HG02678 (cell line): ENCODE measurements at regions not wholly inside any gene's neighbourhood (a gene's known extent, or its start where the extent isn't known, plus 50 kb on each side); places are given as distances from the start of the nearest gene placed in this dataset.

Source experiments
- ATAC-seq: cut with Tn5 transposase; IDR thresholded peaks from one replicate; pipeline ENCODE4 v1.9.1; 2021; ENCODE audit warnings: mild to moderate bottlenecking, moderate library complexity; ENCODE audit not compliant: unreplicated experiment

DNA sequence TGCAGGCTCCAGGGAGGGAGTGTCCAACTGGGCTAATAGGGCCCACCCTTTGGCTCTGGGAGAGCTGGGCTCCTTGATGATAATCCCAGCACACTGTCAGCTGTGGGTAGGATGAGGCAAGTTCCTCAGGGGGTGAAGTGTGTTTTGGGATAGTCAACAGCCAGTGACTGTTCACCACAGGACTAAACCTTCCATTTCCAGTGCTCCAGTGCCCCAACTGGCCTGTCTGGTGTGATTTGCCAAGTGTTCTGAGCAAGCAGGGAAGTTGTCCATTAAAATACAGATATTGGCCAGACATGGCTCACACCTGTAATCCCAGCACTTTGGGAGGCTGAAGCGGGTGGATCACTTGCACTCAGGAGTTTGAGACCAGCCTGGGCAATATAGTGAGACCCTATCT lies 150.9 kb downstream of the TM9SF2 start:
- ATAC-seq, result no peak

DNA sequence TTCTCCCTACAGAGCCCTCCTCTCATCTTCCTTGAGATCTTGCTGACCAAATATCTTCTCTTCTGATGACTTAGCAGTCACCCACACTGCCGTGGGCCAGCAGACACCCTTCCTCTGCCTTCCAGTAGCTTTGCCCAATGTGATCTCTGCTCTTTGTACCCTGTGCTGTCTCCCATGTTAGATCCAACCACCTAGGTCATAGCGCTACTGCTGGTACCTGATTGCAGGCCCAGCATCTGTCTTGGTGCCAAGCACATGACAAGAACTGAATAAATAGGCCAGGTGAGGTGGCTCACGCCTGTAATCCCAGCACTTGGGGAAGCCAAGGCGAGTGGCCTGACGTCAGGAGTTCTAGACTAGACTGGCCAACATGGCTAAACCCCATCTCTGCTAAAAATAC lies 149.7 kb downstream of the TM9SF2 start:
- ATAC-seq, result no peak

DNA sequence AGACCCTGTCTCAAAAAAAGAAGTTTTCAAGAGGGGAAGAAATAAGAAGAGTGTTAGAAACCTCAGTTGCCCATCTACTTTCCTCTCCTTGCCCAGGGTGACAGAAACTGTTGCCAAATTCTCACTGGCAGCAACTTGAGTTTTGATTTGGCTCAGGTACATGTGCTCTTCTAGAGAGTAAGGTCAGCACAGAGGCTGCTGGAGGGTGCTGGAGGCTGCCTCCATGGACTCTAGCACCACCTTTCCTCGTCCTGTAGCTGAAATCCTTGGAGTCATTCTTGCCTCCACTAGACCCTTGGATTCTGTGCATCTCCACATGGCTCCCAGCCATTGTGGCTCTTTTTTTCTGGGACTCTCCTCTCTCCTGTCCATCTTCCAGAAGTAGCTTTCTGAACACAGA lies 149.1 kb downstream of the TM9SF2 start:
- no peak for ATAC-seq

DNA sequence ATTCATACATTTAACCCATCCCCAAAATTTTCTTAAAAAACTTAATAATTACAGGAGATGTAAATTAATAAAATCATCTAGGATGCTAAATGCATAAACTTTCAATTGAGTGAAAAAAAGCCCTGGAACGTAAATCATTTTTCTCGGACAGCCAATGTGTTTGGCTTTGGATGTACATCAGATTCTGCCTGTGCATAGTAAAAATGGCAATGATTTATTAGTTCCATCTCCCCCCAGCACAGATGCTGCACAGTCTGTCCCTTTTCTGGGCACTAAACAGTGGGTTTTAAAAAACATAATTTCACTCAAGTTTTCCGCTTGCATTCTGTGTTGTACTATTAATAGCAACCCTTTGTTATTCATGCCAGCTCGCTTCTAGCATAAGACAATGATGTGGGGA lies 147.7 kb downstream of the TM9SF2 start:
- no peak for ATAC-seq

DNA sequence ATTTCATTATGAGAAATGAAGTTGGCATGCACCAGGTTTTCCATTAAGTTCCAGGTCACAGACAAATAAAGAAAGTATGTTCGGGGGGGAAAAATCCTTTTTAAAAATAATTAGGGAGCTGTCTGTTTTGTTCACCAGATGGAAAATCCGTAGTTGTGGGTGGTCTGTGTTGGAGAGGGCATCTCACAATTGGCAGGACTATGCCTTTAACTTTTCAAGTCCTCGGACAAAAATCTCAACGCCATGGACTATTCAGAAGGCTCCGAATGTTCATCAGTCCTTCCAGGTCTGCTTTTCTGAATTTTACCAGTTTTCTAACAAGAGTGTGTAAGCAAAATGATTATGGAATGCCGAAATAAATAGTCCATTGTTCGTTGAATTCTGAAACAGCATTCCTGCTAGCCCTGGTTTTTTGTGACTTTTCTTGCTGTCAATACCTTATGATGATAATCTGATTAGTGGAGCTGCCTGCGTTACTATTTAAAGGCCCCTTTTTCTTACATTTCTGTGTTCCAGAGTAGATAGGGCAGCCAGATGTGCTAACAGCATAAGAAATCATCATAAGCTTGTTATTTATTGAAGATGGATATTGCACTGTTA lies 146.9 kb downstream of the TM9SF2 start:
- no peak for ATAC-seq

DNA sequence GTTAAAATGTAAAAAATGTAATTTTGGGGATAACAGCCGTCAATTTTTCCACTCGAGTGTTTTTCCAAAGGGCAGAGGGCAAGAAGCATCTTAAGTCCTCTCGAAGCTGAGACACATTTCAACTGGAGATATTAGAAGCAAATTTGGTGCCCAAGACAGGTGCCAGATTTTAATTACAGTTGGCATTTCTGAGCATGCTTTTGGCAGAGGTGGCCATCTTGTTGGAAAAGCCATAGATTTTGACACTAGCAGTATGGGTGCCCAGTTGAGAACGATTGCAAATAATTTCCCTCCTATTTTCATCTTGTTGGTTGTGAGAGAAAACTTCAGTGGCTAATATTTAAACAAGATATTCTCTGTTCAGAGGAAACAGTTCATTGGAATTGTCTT lies 146.3 kb downstream of the TM9SF2 start:
- ATAC-seq, result no peak

DNA sequence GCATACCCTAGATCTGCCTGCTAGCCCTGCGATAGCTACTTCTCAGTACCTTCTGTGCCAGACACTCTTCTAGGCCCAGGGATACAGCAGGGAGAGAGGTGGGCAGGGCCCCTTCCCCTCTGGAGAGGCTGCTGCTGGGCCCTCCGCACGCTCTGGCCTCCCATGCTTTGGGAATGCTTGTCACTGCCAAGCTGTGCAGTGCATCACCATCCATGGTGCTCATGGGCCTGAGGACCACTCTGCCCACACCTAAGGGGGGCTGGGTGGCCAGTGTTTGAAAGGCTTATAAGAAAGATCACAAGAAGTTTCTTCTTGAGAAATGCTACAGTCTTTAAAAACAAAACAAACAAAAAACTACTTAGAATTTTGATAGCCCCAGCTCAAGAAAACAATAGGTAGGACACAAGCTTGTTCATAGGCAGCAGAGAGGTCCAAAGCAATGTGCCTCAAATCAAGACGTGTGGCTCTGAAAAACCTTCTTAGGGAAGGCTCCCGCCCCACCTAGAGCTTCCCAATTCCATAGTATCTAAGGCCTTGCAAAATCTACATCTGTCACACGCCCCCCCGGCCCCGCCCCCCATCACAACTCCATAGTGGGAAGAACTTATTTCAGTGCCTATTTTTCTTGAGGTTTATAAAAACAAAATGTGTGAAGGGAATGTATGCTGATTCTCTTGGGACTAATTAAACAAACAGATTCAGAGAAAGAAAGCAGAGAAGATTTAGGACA lies 145.8 kb downstream of the TM9SF2 start:
- no peak for ATAC-seq

DNA sequence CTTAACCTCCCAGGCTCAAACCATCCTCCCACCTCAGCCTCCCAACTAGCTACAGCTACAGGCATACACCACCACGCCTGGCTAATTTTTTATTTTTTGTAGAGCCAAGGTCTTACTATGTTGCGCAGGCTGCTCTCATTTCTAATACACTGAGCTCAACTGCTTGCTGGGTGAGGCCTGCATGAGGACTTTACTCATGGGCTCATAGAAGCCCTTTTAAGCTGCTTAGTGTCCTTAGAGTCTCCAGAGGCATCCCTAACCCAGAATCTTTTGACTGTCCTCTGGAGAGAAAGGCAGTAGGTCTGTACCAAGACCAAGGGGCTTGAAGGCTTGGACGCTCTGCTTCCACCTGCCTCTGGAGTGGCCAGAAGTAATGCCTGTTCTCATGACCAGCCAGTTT lies 141.6 kb downstream of the TM9SF2 start:
- ATAC-seq, result no peak

DNA sequence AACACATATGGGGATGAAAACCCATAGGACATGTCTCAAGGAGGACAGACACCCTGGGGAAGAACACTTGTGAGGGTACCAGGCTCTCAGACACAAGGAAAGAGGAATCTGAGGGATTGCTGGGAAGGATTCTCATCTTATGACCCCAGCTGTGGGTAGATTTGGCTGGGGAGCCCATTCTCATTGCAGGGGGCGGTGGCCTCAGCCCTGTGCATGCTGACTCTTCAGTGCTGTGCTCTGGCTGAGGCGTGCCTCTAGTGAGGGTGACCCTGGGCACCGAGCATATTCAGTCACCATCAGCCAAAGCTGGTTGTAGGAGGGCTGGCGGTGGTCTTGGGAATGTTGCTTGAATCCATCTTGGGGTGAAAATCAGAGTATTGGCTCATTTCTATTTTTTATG lies 140.7 kb downstream of the TM9SF2 start:
- ATAC-seq, result no peak

DNA sequence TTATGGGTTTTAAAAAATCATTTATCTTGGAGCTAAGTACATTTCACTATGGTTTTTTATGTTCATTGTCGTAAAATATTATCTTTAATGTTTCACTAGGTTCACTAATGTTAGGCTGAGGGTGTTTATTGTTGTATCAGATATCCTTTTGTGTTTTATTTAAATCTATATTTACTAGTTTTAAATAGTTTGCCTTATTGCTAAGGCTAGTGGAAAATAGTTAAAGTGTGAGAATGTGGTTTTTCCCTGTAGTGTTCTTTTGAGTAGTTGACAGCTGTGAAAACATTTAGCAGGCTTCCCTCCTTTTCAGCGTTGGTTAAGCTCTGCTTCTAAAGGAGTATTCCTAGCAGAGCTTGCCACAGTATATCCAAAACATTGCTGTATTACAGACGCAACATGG lies 139.0 kb downstream of the TM9SF2 start:
- no peak for ATAC-seq

DNA sequence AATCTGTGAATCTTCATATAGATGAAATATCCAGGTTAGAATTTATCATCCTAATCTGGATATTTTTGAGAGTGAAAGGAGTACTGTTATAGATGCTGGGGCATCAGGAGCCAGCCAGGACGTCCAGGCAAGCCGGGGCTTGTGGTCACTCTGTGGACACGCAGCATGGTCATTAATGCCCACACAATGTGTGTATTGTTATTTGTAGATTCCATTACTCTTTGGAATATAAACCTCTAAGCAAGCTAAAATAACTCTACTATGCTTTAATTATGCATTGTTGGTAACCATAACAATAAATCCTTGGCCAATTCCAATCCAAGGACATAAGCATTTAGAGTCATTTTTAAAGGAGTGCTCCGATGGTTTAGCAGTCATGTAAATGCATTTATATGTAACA lies 137.9 kb downstream of the TM9SF2 start:
- no peak for ATAC-seq

DNA sequence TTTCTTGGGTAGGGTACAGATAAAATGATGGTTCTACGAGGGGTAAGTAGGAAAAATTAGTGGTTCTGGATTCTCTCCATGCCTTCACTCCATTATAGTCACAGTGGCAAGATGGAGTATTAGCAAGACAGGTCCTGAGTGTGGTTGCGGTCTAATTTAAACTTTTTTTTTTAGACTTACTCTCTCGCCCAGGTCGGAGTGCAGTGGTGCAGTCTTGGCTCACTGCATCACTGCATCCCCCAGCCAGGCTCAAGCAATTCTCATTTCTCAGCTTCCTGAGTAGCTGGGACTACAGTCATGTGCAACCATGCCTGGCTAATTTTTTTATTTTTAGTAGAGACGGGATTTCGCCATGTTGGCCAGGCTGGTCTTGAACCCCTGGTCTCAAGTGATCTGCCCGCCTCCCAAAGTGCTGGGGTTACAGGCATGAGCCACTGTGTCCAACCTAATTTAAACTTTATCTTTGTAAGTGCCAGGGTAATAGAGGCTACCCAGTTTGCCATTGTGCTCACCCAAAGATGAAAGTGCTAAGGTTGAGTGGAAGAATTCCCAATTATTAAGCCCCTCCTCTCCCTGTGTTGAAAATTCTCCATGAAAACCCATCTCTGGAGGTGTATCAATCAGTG lies 135.6 kb downstream of the TM9SF2 start:
- ATAC-seq, result peak; percentile 82

DNA sequence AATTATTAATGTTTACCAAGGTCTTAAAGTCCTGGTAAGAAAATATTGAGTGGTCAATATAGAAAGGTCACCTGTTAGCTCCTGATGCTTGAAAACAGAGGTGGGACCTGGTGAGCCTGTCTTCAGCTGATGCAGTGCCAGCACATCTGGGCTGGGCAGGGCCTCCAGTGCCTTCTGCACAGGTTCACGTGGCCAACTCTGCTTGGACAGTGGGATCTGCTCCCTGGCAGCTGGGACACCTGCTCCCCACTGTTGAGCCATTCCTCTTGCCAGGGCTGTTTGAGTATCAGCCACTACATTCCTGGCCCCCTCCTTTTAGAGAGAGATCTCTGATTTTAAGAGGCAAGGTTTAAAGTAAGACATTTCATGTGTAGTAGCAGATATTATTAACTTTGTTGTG lies 135.0 kb downstream of the TM9SF2 start:
- ATAC-seq, result no peak

DNA sequence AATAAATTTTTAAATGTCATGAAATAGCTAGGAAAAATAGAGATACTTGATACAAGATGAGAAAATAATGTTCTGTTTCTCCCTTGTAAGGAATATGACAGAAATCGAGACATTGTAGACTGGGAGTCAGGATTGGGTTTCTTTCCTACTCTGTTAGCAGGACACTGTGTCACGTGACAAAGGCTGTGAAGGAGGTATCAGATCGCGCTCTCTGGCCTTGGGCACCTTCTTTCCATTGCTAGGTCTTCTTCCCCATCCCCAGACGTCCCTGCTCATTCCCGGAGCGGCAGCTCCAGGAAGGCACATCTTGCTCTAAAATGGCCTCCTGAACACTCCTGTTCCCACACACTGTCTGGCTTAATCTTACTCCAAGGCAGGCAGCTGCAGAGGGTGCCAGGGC lies 133.4 kb downstream of the TM9SF2 start:
- ATAC-seq, result no peak

DNA sequence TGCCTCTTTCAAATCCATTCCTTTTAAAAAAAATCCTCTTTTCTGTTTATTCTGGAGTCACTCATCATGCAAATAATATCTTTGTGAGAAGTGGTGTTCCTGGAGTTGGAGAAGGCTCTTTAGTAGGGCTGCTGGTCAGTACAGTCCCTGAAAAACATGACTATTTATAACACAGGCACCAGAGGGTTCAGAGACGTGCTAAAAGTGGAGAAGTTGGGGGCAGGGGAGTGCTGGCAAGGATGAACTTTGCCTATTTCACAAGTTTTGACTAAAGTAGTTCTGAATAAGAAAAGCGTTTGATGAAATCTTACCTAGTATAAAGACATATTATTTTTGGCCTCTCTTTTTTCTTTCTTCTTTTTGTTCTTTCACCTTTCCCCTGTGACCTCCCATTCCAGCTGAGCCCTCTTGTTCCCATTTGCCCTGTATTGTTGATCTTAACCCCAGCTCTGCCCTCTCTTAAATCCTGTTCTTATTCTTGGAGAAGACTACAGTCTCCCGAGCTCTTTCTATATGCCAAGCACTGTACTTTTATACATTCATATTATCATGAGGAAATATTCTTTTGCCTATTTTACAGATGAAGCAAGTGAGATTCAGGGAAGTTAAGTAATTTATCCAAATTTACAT lies 129.1 kb downstream of the TM9SF2 start:
- no peak for ATAC-seq

DNA sequence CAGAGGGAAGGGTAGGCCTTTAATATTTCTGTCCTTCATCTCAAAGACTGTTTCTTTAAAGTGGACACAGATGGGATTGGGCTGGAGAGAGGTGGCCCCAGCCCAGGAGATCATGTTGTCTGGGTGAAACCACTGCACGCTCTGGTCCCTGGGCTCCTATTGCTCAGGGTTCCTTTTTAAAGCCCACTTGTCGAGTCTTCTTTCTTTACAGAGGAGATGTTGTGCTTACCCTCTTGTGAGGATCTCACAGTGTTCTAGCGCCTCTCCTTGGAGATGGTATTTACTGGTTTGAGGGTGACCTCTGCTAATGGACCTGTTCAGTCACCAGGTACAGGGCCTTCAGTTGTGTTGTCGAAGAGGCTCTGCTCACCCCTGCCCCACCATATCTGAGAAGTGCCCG lies 128.4 kb downstream of the TM9SF2 start:
- ATAC-seq, result no peak

DNA sequence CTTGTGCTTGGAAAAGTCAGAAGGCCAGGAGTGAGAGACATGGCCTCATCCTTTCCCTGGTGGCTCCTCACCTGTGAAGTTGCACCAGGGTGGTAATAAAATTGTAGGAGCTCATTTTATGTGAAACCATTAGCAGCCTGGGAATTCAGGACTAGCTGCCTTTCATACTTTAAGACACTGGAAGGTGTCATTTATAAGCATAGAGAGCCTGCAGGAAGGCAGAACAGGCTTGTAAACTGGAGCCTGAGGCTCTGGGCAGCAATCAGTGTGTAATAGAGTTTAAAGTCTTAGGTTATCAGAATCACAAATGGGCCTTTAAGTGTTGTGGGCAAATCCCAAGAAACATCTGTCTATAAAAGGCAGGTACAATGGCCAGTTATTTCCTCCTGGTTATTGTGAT lies 127.2 kb downstream of the TM9SF2 start:
- no peak for ATAC-seq

DNA sequence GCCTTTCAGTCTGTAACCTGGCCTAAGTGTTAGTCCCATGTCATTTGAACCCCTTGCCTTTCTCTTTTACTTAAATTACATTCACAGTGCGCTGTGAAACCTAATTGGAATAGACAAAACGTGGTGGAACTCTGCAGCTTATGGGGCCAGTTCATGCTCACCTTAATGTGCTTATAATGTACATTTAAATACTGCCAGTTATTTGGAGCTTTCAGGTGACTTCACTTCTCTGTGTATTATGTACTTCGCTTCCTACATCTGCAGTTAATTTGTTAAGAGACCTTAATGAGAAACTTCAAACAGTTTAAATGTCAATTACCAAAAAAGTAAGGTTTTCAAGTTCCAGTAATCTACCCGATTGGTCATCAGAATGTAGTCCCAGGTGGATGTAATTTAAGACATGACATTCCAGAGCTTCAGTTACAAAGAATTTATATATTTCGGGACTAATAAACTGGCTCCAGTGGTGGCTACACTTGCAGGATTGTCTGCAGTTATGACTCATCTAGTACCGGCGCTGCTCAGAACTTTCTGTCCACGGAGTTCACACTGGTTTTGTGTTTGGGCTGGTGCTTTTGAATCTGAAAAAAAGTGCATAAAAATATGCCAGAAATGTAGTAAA lies 125.3 kb downstream of the TM9SF2 start:
- ATAC-seq, result no peak

DNA sequence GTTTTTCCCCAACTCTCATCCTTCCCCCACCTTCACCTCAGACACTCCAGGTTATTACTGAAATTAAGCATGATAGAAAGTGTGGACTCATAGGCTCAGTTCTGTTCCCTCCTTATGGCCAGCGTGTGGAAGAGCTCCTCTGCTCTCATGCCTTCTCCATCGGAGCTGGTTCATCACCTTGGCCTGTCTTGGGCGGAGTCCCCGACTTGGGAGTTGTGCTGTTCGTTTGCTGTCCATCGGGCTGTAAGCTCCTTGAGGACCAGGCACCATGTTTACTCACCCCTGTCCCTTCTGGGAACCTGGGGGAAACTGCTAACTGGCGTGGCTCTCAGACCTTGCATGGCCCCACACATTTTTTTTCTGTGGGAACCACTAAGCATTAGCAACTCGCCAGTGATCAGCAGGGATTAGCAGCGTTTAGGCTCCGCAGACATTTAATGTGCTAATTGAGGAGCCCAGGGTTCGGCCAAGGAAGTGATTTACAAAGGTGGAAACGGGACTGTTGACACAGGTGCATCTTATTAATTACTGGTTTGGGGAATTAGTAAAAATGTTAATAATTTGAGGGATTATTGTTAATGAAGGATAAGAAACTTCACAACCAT lies 123.8 kb downstream of the TM9SF2 start:
- no peak for ATAC-seq

DNA sequence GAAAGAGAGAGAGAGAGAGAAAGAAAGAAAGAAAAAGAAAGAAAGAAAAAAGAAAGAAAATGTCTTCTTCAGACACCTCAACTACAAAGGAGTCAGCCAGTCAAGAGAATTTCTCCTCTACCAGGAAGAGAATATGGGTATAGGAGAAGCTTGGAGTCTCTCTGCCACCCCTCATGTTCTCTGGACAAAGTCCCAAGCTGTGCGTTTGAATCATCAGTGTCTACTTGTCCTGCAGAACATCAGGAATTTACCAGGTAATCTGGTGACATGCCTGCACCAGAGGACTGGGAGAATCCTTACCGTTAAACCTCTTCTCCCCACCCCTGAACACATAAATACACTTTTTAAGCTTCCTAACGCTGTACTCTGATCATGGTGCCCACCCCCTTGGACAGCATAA lies 119.5 kb downstream of the TM9SF2 start:
- ATAC-seq, result no peak

DNA sequence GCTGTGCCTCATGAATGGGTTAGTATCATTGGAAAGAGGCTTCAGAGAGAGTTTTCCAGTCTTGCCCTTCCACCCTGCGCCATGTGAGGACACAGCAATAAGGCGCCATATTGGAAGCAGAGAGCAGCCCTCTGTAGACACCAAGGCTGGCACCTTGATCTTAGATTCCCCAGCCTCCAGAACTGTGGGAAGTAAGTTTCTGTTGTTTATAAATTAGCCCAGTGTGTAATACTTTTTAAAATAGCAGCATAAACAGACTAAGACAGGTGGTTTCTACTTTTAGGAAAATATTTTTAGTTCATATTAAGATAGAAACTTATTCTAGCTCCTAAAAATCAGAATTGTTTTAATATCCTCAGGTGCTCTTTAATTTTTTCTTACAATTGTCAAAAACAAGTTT lies 117.9 kb downstream of the TM9SF2 start:
- no peak for ATAC-seq
